Ovary (tissue), 3 donors: ENCODE measurements at regions not wholly inside any gene's neighbourhood (a gene's known extent, or its start where the extent isn't known, plus 50 kb on each side); places are given as distances from the start of the nearest gene placed in this dataset.

ENCODE experiments used
- CTCF ChIP-seq, 3 donors: fragments of 450-650 bp in 2 of 3; fragments of 200-600 bp in 1 of 3; IDR thresholded peaks; one replicate each; pipeline versions ENCODE4 v1.5.1 to v1.8.0; 2016 to 2022; ENCODE audit warnings: antibody characterized with exemption in 3 of 3, mild to moderate bottlenecking in 1 of 3
- EP300 ChIP-seq: sonication (generic); formaldehyde crosslinking; IDR thresholded peaks from one replicate; pipeline ENCODE4 v1.6.1; 2017; ENCODE audit warnings: antibody characterized with exemption
- POLR2A ChIP-seq: fragments of 450-650 bp; IDR thresholded peaks from one replicate; pipeline ENCODE4 v1.6.1; 2017; ENCODE audit warnings: antibody characterized with exemption, mild to moderate bottlenecking, moderate library complexity
- donor health status: DM: no; HTN: no; CAD: no.

GRCh38 chr15:91447991-91448644, 348.1 kb downstream of the SV2B start:
- TF ChIP-seq CTCF (IDR thresholded peaks at IDR 0.05), result no peak
- TF ChIP-seq POLR2A, result no peak
- TF ChIP-seq EP300, result no peak
